ENCODE measurements at regions not wholly inside any gene's neighbourhood (a gene's known extent, or its start where the extent isn't known, plus 50 kb on each side); places are given as distances from the start of the nearest gene placed in this dataset.

GRCh38 chr6:167392631-167393316 lies 67.9 kb downstream of the TTLL2 start:
- Mint-ChIP-seq H3K27me3 (no peaks in the 10 kb centered on the region), H3K4me3 (no peak overlapping the region), H3K4me1 (no peaks in the 10 kb centered on the region), H3K36me3 (ENCODE audit: low read depth) (no peaks in the 10 kb centered on the region), H3K9me3 (no peaks in the 10 kb centered on the region), H3K27ac (no peak overlapping the region)
- DNase-seq, result peak; percentile 18
- intact Hi-C loops (cut with micrococcal nuclease), result no loop called here

GRCh38 chr6:167393731-167394130 lies 68.8 kb downstream of the TTLL2 start:
- H3K36me3 Mint-ChIP-seq (ENCODE audit: low read depth), result no peaks in the 10 kb centered on the region
- H3K4me3 Mint-ChIP-seq, result no peak overlapping the region
- no peaks in the 10 kb centered on the region for H3K9me3 Mint-ChIP-seq
- DNase-seq, result peak; percentile 12
- H3K27ac Mint-ChIP-seq, result no peak overlapping the region
- intact Hi-C loops (cut with micrococcal nuclease), result no loop called here
- H3K27me3 Mint-ChIP-seq, result no peaks in the 10 kb centered on the region
- H3K4me1 Mint-ChIP-seq, result no peaks in the 10 kb centered on the region

GRCh38 chr6:167394339-167394738 lies 69.5 kb downstream of the TTLL2 start:
- Mint-ChIP-seq H3K4me3 (no peak overlapping the region), H3K27ac (no peak overlapping the region), H3K27me3 (no peaks in the 10 kb centered on the region), H3K9me3 (no peaks in the 10 kb centered on the region), H3K36me3 (ENCODE audit: low read depth) (no peaks in the 10 kb centered on the region), H3K4me1 (no peaks in the 10 kb centered on the region)
- peak; percentile 40 for DNase-seq
- intact Hi-C loops (cut with micrococcal nuclease), result no loop called here

GRCh38 chr6:167394820-167395219 lies 69.9 kb downstream of the TTLL2 start:
- no peaks in the 10 kb centered on the region for H3K36me3 Mint-ChIP-seq (ENCODE audit: low read depth)
- peak; percentile 41 for DNase-seq
- intact Hi-C loops (cut with micrococcal nuclease), result no loop called here
- H3K4me1 Mint-ChIP-seq, result no peaks in the 10 kb centered on the region
- no peaks in the 10 kb centered on the region for H3K27me3 Mint-ChIP-seq
- H3K9me3 Mint-ChIP-seq, result no peaks in the 10 kb centered on the region
- H3K4me3 Mint-ChIP-seq, result no peak overlapping the region
- H3K27ac Mint-ChIP-seq, result no peak overlapping the region

GRCh38 chr6:167396068-167396658 lies 71.3 kb downstream of the TTLL2 start:
- Mint-ChIP-seq H3K9me3 (no peaks in the 10 kb centered on the region), H3K36me3 (ENCODE audit: low read depth) (no peaks in the 10 kb centered on the region), H3K4me1 (no peaks in the 10 kb centered on the region), H3K27me3 (no peaks in the 10 kb centered on the region), H3K4me3 (no peak overlapping the region), H3K27ac (no peak overlapping the region)
- peak; percentile 29 for DNase-seq
- intact Hi-C loops (cut with micrococcal nuclease), result no loop called here

GRCh38 chr6:167396659-167397490 lies 72.0 kb downstream of the TTLL2 start:
- H3K4me1 Mint-ChIP-seq, result no peaks in the 10 kb centered on the region
- H3K27ac Mint-ChIP-seq, result no peak overlapping the region
- intact Hi-C loops (cut with micrococcal nuclease), result no loop called here
- no peak overlapping the region for H3K4me3 Mint-ChIP-seq
- H3K36me3 Mint-ChIP-seq (ENCODE audit: low read depth), result no peaks in the 10 kb centered on the region
- peaks cover 1% of the 10 kb centered on the region for H3K27me3 Mint-ChIP-seq
- peak; percentile 32 for DNase-seq
- no peaks in the 10 kb centered on the region for H3K9me3 Mint-ChIP-seq

GRCh38 chr6:167397712-167398111 lies 72.8 kb downstream of the TTLL2 start:
- H3K27ac Mint-ChIP-seq, result no peak overlapping the region
- intact Hi-C loops (cut with micrococcal nuclease), result no loop called here
- H3K9me3 Mint-ChIP-seq, result no peaks in the 10 kb centered on the region
- H3K4me3 Mint-ChIP-seq, result no peak overlapping the region
- no peaks in the 10 kb centered on the region for H3K36me3 Mint-ChIP-seq (ENCODE audit: low read depth)
- no peaks in the 10 kb centered on the region for H3K4me1 Mint-ChIP-seq
- no peak for DNase-seq
- H3K27me3 Mint-ChIP-seq, result peaks cover 2% of the 10 kb centered on the region

GRCh38 chr6:167398214-167399050 lies 73.5 kb downstream of the TTLL2 start:
- Mint-ChIP-seq H3K36me3 (ENCODE audit: low read depth) (no peaks in the 10 kb centered on the region), H3K9me3 (no peaks in the 10 kb centered on the region), H3K4me1 (no peaks in the 10 kb centered on the region), H3K27ac (no peak overlapping the region), H3K27me3 (peaks cover 2% of the 10 kb centered on the region), H3K4me3 (no peak overlapping the region)
- intact Hi-C loops (cut with micrococcal nuclease), result no loop called here
- peak; percentile 37 for DNase-seq

GRCh38 chr6:167399051-167399387 lies 74.1 kb downstream of the TTLL2 start:
- H3K27me3 Mint-ChIP-seq, result peaks cover 2% of the 10 kb centered on the region
- intact Hi-C loops (cut with micrococcal nuclease), result no loop called here
- H3K4me3 Mint-ChIP-seq, result no peak overlapping the region
- H3K27ac Mint-ChIP-seq, result no peak overlapping the region
- no peaks in the 10 kb centered on the region for H3K36me3 Mint-ChIP-seq (ENCODE audit: low read depth)
- peak; percentile 26 for DNase-seq
- no peaks in the 10 kb centered on the region for H3K4me1 Mint-ChIP-seq
- no peaks in the 10 kb centered on the region for H3K9me3 Mint-ChIP-seq

- H3K4me3 Mint-ChIP-seq, result no peak overlapping the region
- no peaks in the 10 kb centered on the region for H3K9me3 Mint-ChIP-seq
- H3K4me1 Mint-ChIP-seq, result no peaks in the 10 kb centered on the region
- H3K36me3 Mint-ChIP-seq (ENCODE audit: low read depth), result no peaks in the 10 kb centered on the region
- intact Hi-C loops (cut with micrococcal nuclease), result no loop called here
- peaks cover 2% of the 10 kb centered on the region for H3K27me3 Mint-ChIP-seq
- DNase-seq, result peak; percentile 25
- no peak overlapping the region for H3K27ac Mint-ChIP-seq
These were observed 74.7 kb downstream of the TTLL2 start for GRCh38 chr6:167399599-167399998.

- Mint-ChIP-seq H3K27ac (no peak overlapping the region), H3K9me3 (no peaks in the 10 kb centered on the region), H3K27me3 (peaks cover 2% of the 10 kb centered on the region), H3K4me3 (no peak overlapping the region), H3K36me3 (ENCODE audit: low read depth) (no peaks in the 10 kb centered on the region), H3K4me1 (no peaks in the 10 kb centered on the region)
- peak; percentile 41 for DNase-seq
- intact Hi-C loops (cut with micrococcal nuclease), result no loop called here
These were observed 75.7 kb downstream of the TTLL2 start for GRCh38 chr6:167400482-167401138.

GRCh38 chr6:167401525-167402194 lies 76.8 kb downstream of the TTLL2 start:
- H3K4me1 Mint-ChIP-seq, result no peaks in the 10 kb centered on the region
- no peak overlapping the region for H3K4me3 Mint-ChIP-seq
- peak; percentile 39 for DNase-seq
- no peak overlapping the region for H3K27ac Mint-ChIP-seq
- H3K36me3 Mint-ChIP-seq (ENCODE audit: low read depth), result no peaks in the 10 kb centered on the region
- H3K27me3 Mint-ChIP-seq, result peaks cover 2% of the 10 kb centered on the region
- intact Hi-C loops (cut with micrococcal nuclease), result no loop called here
- H3K9me3 Mint-ChIP-seq, result no peaks in the 10 kb centered on the region

GRCh38 chr6:167402195-167402686 lies 77.4 kb downstream of the TTLL2 start:
- no peak overlapping the region for H3K4me3 Mint-ChIP-seq
- no peaks in the 10 kb centered on the region for H3K36me3 Mint-ChIP-seq (ENCODE audit: low read depth)
- no peaks in the 10 kb centered on the region for H3K4me1 Mint-ChIP-seq
- H3K27me3 Mint-ChIP-seq, result peaks cover 2% of the 10 kb centered on the region
- no peaks in the 10 kb centered on the region for H3K9me3 Mint-ChIP-seq
- intact Hi-C loops (cut with micrococcal nuclease), result no loop called here
- no peak overlapping the region for H3K27ac Mint-ChIP-seq
- DNase-seq, result peak; percentile 22
